NCI-H345 (cell line): ENCODE measurements at regions not wholly inside any gene's neighbourhood (a gene's known extent, or its start where the extent isn't known, plus 50 kb on each side); places are given as distances from the start of the nearest gene placed in this dataset.
A peak's percentile ranks its signal among the peaks of the same experiment; 100 is the strongest.

ENCODE experiments used
- DNase-seq: peaks from one replicate; lab custom pipeline; 2025; lab: John Stamatoyannopoulos, UW

- DNase-seq = no peak
These were observed 108.1 kb downstream of the GNAT3 start for GRCh38 chr7:80403686-80404241.

DNA sequence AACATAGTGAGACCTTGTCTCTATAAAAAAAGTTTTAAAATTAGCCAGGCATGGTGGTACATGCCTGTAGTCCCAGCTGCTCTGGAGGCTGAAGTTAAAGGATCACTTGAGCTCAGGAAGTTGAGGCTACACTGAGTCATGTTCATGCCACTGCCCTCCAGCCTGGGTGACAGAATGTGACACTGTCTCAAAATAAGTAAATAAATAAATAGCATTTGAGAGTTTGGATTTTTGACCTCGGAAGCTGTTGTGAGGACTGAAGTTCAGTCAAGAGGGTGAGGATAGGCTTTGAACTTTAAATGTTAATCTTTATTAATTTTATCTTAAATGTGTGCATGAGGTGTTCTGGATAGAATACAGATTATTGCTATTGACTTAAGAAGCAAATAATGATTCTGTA lies 110.2 kb downstream of the GNAT3 start:
- no peak for DNase-seq

DNA sequence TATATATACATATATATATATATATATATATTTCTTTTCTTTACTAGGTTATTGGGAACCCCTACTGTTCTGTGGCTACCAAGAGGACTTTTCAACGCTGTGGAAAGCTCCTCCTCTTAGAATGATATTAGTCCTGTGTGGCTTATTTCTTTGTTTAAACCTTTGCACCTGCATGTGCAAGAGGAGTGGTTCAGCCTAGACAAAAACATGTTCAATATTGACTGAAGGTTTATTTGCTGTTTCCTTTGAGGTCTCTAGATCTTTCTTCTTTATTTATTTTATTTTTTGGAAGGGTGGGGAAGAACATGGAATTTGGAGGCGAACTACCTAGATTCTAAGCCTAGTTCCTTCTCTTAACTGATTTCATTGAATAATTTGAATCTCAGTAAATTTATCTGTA lies 118.1 kb downstream of the GNAT3 start:
- peak; percentile 90 for DNase-seq

DNA sequence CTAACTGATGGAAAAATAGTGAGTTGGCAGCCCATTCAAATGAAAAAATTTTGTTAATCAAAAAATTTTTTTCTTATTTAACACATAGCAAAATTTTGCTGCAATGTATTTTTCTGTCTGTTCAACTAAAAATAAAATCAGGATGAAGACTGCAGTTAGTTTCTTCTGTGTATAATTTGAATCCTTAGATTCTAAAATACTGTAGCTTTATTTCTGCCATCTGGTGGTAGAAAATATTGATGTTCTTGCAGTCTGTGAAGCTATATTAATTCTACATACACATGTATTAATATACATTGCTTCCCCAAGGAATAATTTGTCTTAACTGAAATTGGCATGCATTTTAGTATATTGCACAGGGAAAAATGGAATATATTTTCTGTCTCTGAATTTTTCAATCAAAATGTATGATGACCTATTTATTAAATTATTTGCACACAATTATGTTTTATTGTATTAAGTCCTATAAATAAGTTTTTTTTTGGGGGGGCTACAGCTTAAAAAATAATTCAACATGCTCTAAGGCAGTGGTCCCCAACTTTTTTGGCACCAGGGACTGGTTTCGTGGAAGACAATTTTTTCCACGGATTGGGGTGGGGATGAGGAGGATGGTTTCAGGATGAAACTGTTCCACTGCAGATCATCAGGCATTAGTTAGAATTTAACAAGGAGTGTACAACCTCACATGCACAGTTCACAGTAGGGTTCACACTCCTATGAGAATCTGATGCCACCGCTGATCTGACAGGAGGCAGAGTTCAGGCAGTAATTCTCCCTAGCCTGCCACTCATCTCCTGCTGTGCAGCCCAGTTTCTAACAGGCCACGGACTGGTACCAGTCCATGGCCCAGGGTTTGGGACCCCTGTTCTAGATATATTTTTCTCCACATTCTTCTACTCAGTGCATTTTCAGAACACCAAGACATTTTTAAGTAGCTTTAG lies 119.4 kb downstream of the GNAT3 start:
- DNase-seq = peak; percentile 48

- DNase-seq = peak; percentile 27
These were observed 124.2 kb downstream of the GNAT3 start for GRCh38 chr7:80387634-80388193.

GRCh38 chr7:80386686-80387085 lies 125.2 kb downstream of the GNAT3 start:
- DNase-seq = no peak

DNA sequence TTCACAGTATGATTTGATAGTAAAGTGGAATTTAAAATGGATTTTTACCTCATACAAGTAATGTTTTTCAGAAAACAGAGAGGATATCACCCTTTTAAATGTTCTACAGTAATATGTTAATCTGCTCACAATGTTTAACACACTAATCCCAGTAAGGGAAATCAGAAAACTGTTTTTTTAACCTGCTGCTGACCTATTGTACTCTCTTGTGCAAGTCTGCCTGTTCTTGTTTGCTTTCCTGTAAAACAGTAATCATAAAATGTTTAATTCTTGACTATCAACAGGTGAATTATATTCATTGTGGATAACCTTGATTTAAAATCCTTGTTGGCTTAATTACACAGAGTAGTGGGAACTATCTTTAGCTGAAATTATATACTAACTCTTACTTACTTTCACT lies 126.4 kb downstream of the GNAT3 start:
- no peak for DNase-seq

DNA sequence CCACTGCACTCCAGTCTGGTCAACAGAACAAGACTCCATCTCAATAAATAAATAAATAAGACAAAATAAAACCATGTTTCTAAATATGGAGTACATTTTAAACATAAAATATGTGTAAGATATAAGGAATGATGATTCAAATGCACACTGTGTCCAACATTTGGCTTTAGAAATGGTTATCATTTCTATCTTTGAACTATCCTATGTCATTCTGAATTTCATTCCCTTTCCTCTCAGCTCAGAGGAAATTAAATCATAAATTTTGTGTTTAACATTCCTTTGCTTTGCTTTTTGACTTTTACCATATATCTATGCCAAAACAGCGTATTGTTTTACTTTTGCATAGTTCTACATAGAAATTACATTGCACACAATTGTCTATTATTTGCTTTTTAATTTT lies 130.9 kb downstream of the GNAT3 start:
- DNase-seq = no peak

DNA sequence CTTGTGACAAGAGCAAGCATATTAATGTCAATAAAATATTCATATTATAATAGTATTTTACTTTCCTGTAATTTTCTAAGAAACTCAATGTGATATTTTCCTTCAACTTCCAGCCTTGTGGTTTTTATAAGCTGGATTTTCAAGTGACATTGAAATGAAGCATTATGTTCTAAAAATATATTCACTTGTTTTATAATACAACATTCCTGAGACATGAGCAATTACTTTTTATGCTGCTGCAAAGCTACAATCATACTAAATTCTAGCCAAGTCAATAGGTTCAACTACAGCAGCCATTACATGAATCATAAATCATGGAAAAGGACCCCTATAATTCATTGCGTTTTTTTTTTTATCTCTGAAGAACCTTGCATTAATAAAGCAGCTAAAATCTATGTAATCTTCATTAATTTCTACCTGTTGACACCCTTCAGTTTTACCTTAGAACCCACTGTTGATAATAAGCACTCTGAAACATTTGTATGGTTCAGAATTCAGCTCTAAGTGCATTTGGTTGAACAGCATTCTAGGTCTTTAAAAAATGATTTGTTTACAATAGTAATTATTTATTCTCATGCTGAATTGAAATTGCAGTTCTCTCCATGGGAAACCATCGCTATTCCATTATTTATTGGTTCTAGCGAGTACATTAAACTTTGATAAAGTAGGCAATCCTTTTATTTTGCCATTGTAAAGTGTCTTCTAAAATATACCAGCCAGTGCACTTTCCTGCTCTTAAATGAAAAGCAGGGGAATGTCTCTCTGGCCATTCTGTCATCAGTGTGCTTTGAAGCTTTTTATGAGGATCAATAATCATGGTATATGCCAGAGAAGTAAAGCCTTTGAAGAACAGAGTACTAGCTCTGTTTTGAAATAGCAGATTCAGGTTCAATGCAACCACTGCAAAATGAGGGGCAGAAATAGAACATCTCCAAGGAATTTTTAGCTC lies 132.6 kb downstream of the GNAT3 start:
- no peak for DNase-seq

- no peak for DNase-seq
These were observed 137.5 kb downstream of the GNAT3 start for GRCh38 chr7:80374321-80374720.

DNA sequence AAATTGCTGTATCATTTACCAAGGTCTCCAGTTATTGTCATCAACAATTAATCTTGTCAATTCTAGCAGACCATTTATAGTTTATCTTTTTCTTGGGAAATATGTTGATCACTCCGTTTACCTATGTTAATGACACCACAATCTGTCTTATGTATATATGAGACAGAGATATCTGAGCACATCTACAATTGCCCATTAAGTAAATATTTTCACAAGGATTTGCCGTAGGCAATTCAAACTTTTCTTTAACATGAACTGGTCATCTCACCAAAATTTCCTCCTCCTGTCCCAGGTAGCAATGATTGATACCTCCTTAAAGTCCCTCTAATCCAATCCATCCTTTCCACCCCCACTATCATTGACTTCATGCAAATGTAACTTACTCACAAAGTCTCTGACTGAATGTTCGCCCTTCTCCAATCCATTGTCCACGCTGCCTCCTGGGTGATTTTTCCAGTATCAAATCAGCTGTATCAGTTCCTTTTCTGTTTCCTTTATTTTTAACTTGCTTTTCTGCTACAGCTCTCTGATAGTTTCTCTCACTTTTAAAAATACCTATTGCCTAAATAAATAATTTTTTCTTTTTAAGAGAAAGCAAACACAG lies 138.3 kb downstream of the GNAT3 start:
- no peak for DNase-seq

GRCh38 chr7:80372415-80372814 lies 139.4 kb downstream of the GNAT3 start:
- no peak for DNase-seq

GRCh38 chr7:80370587-80370986 lies 141.3 kb downstream of the GNAT3 start:
- no peak for DNase-seq

- no peak for DNase-seq
These were observed 142.5 kb downstream of the GNAT3 start for GRCh38 chr7:80369321-80369720.

- no peak for DNase-seq
These were observed 149.2 kb downstream of the GNAT3 start for GRCh38 chr7:80362677-80363076.

GRCh38 chr7:80362010-80362618 lies 149.8 kb downstream of the GNAT3 start:
- DNase-seq = no peak

DNA sequence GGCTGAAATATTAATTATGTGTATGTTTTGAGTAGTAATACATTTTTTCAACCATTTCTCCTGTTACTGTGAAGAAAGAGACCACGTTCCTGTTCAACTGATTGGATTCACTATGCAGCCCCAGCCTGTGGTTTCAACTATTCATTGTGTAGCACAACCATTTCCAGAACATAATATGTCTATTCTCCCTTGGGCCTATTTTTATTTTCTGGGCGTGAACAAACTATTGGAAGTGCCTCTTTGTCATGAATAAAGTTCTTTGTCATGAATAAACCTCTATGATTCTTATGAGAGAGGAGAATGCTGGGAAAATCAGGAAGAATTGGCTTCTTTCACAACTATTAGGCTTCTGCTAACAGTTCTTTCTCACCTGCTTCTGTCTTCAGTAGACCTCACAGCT lies 152.4 kb downstream of the GNAT3 start:
- no peak for DNase-seq

DNA sequence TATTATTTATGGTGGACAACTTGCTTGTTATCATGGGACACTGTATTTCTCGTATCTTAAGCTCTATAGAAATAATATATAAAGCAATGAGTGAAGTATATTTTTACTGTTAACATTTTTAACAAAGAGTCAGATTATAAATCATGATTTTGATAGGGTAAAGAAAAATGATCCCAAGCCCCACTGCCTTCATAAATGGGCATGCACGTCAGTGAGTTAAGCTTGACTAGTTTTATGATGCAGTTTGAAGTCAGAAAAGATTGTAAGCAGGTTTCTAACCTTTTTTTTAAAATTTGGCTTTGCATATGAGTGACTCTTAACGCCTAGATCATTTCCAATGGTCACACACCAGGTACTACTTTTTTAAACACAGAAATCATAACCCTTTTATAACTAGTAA lies 152.8 kb downstream of the GNAT3 start:
- DNase-seq = no peak

DNA sequence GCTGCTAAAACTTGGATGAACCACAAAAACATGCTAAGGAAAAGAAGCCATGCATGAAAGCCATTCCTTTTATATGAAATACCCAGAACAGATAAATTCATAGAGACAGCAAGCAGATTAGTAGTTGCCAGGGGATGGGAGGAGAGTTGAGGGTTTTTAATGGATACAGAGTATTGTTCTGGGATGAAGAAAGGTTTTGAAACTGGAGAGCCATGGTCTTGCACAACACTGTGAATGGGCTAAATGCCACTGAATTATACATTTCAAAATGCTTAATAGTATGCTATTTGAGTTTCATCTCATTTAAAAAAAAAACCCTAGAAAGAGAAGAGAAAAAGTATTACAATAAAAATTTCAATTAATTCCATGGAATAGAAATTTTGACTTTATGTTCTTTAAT lies 154.3 kb downstream of the GNAT3 start:
- peak; percentile 6 for DNase-seq

- no peak for DNase-seq
These were observed 161.4 kb downstream of the GNAT3 start for GRCh38 chr7:80350430-80350829.

- no peak for DNase-seq
These were observed 163.6 kb downstream of the GNAT3 start for GRCh38 chr7:80348223-80348622.
